GM06990 (cell line): ENCODE measurements at regions not wholly inside any gene's neighbourhood (a gene's known extent, or its start where the extent isn't known, plus 50 kb on each side); places are given as distances from the start of the nearest gene placed in this dataset.

ENCODE experiments used
- DNase-seq: peaks from one replicate; pipeline ENCODE4 v3.0.0-alpha.2; 2011; ENCODE audit not compliant: insufficient read length; ENCODE audit errors: extremely low read depth
- H3K27me3 ChIP-seq: replicated peaks from 2 replicates; pipeline ENCODE4 v1.6.0; 2011; ENCODE audit warnings: low read length; ENCODE audit not compliant: control insufficient read depth, insufficient read depth
- H3K36me3 ChIP-seq: 2 replicates; pipeline ENCODE4 v1.5.1; 2011; ENCODE audit warnings: low read length; ENCODE audit not compliant: control insufficient read depth, insufficient read depth
- H3K4me3 ChIP-seq: replicated peaks from 2 replicates; pipeline ENCODE4 v1.5.1; 2011; ENCODE audit warnings: low read depth, mild to moderate bottlenecking, control low read depth, low read length
- CTCF ChIP-seq: IDR thresholded peaks from 2 replicates; pipeline ENCODE4 v1.5.1; 2011; ENCODE audit warnings: low read length, control low read depth, mild to moderate bottlenecking, inconsistent platforms; ENCODE audit not compliant: insufficient read depth, poor library complexity, severe bottlenecking

- no peaks in the 10 kb centered on the region for H3K27me3 ChIP-seq
- TF ChIP-seq CTCF = no peak
These were observed 121.5 kb downstream of the ASCL4 start for GRCh38 chr12:107895966-107896365.

GRCh38 chr12:107900588-107900987 lies 126.1 kb downstream of the ASCL4 start:
- no peak overlapping the region for H3K4me3 ChIP-seq
- TF ChIP-seq CTCF = no peak
- no peaks in the 10 kb centered on the region for H3K36me3 ChIP-seq
- H3K27me3 ChIP-seq = no peaks in the 10 kb centered on the region
- DNase-seq = no peak

More at GRCh38 chr12:107895966-107896365, 121.5 kb downstream of the ASCL4 start:
- no peaks in the 10 kb centered on the region for H3K36me3 ChIP-seq
- H3K4me3 ChIP-seq = no peak overlapping the region
- DNase-seq = no peak

GRCh38 chr12:107903341-107904061 lies 129.0 kb downstream of the ASCL4 start:
- Histone ChIP-seq H3K36me3 (no peaks in the 10 kb centered on the region), H3K4me3 (peak overlapping the region; percentile 69), H3K27me3 (no peaks in the 10 kb centered on the region; the same call in 1 of the 2 replicates)
- no peak for TF ChIP-seq CTCF
- DNase-seq = peak; percentile 93

- H3K36me3 ChIP-seq = no peaks in the 10 kb centered on the region
- no peak for TF ChIP-seq CTCF
- H3K4me3 ChIP-seq = no peak overlapping the region
- DNase-seq = no peak
- H3K27me3 ChIP-seq = no peaks in the 10 kb centered on the region; the same call in 1 of the 2 replicates
These were observed 132.2 kb downstream of the ASCL4 start for GRCh38 chr12:107906707-107907106.

GRCh38 chr12:107912421-107913004 lies 138.0 kb downstream of the ASCL4 start:
- Histone ChIP-seq H3K36me3 (no peaks in the 10 kb centered on the region), H3K27me3 (no peaks in the 10 kb centered on the region; the same call in none of the 2 replicates), H3K4me3 (peak overlapping the region; percentile 55)
- DNase-seq = peak; percentile 71
- TF ChIP-seq CTCF = peak; percentile 98
